ENCODE measurements at regions not wholly inside any gene's neighbourhood (a gene's known extent, or its start where the extent isn't known, plus 50 kb on each side); places are given as distances from the start of the nearest gene placed in this dataset.
A peak's percentile ranks its signal among the peaks of the same experiment; 100 is the strongest.
"Not testable (repeated sequence)": the region's sequence is repeated elsewhere in the genome, so short reads cannot be mapped to it uniquely, and the experiment has no call there.

DNA sequence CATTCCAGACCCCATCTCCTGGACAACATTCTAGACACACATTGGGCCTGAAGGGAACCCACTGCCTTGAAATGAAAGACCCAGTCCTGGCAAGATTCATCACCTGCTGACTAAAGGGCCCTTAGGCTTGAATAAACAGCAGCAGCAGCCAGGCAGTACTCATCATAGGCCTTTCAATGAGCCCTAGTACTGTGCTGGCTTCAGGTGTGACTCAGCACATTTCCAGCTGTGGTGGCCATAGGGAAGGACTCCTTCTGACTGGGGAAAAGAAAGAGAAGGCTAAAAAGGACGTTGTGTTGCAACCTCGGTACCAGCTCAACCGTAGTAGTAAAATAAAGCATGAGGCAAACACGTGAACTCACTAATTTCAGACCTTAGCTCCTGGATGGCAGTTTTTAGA lies 344.0 kb downstream of the ACTRT1 start:
- TF ChIP-seq, protein P1, sequence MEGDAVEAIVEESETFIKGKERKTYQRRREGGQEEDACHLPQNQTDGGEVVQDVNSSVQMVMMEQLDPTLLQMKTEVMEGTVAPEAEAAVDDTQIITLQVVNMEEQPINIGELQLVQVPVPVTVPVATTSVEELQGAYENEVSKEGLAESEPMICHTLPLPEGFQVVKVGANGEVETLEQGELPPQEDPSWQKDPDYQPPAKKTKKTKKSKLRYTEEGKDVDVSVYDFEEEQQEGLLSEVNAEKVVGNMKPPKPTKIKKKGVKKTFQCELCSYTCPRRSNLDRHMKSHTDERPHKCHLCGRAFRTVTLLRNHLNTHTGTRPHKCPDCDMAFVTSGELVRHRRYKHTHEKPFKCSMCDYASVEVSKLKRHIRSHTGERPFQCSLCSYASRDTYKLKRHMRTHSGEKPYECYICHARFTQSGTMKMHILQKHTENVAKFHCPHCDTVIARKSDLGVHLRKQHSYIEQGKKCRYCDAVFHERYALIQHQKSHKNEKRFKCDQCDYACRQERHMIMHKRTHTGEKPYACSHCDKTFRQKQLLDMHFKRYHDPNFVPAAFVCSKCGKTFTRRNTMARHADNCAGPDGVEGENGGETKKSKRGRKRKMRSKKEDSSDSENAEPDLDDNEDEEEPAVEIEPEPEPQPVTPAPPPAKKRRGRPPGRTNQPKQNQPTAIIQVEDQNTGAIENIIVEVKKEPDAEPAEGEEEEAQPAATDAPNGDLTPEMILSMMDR (IDR thresholded peaks at IDR 0.05) = no peak
- no peak for TF ChIP-seq POLR2A (IDR thresholded peaks at IDR 0.05)
- no peaks in the 10 kb centered on the region for H3K9me3 ChIP-seq
- no peak overlapping the region for H3K27ac ChIP-seq
- no peaks in the 10 kb centered on the region for H3K27me3 ChIP-seq
- DNase-seq = peak; percentile 2 to 12
- WGBS, 2 donors = 70 to 80% methylated on average over 4 of the region's 4 CpGs
- H3K4me1 ChIP-seq = no peaks in the 10 kb centered on the region
- no peak overlapping the region for H3K4me3 ChIP-seq (replicated peaks in 1 of 3)
- no peaks in the 10 kb centered on the region for H3K36me3 ChIP-seq
- intact Hi-C loops (cut with DNase I) = no loop called here

DNA sequence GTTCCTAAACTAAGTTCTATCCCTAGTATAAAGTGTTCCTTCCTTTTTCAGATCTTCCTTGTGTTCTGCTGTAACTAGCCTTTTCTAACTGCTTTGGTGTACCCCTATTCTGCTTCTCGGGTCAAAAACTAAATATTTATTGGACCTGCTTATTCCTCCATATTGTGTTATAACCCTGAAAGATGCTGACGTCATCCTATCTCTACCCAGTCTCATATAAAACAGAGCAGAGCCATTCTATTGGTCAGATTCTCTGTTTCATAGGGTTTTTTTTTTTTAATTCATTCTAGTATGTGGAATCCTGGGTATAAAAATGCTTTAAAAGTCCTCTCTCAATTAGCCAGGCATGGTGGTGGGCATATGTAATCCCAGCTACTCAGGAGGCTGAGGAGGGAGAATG lies 349.7 kb downstream of the ACTRT1 start:
- WGBS, 2 donors = 46 to 81% methylated on average over 2 of the region's 2 CpGs
- H3K27me3 ChIP-seq = no peaks in the 10 kb centered on the region
- intact Hi-C loops (cut with DNase I) = no loop called here
- H3K9me3 ChIP-seq = no peaks in the 10 kb centered on the region
- H3K36me3 ChIP-seq = no peaks in the 10 kb centered on the region
- H3K27ac ChIP-seq = no peak overlapping the region
- TF ChIP-seq, protein P1 (IDR thresholded peaks at IDR 0.05) = no peak
- no peak for TF ChIP-seq POLR2A (IDR thresholded peaks at IDR 0.05)
- no peak for DNase-seq
- no peaks in the 10 kb centered on the region for H3K4me1 ChIP-seq
- no peak overlapping the region for H3K4me3 ChIP-seq (replicated peaks in 1 of 3)

- WGBS, 2 donors = no CpG with 5 or more reads among the region's 32 CpGs
- H3K27ac ChIP-seq; H3K9me3 ChIP-seq; H3K4me1 ChIP-seq; H3K4me3 ChIP-seq (replicated peaks in 1 of 3); DNase-seq; H3K27me3 ChIP-seq; H3K36me3 ChIP-seq; intact Hi-C loops (cut with DNase I): not testable (repeated sequence)
Observed at GRCh38 chrX:127662942-127663341, 389.3 kb downstream of the ACTRT1 start.

GRCh38 chrX:127649011-127649410 lies 403.2 kb downstream of the ACTRT1 start:
- no peak for DNase-seq
- intact Hi-C loops (cut with DNase I) = no loop called here
- Histone ChIP-seq H3K9me3 (no peaks in the 10 kb centered on the region), H3K36me3 (no peaks in the 10 kb centered on the region), H3K27ac (no peak overlapping the region), H3K27me3 (no peaks in the 10 kb centered on the region), H3K4me3 (replicated peaks in 1 of 3) (no peak overlapping the region), H3K4me1 (no peaks in the 10 kb centered on the region)
- WGBS, 2 donors = 9 to 20% methylated on average over 1 of the region's 1 CpG
- TF ChIP-seq, protein P1 (IDR thresholded peaks at IDR 0.05) = no peak
- no peak for TF ChIP-seq POLR2A (IDR thresholded peaks at IDR 0.05)

- no peak for TF ChIP-seq POLR2A (IDR thresholded peaks at IDR 0.05)
- H3K4me3 ChIP-seq (replicated peaks in 1 of 3) = no peak overlapping the region
- no peaks in the 10 kb centered on the region for H3K36me3 ChIP-seq
- H3K9me3 ChIP-seq = no peaks in the 10 kb centered on the region
- DNase-seq = no peak
- no peaks in the 10 kb centered on the region for H3K4me1 ChIP-seq
- 66 to 83% methylated on average over 5 of the region's 5 CpGs for WGBS, 2 donors
- intact Hi-C loops (cut with DNase I) = no loop called here
- H3K27ac ChIP-seq = no peak overlapping the region
- H3K27me3 ChIP-seq = no peaks in the 10 kb centered on the region
Observed at GRCh38 chrX:127621780-127622179, 430.4 kb downstream of the ACTRT1 start.

GRCh38 chrX:127606590-127606989 lies 445.6 kb downstream of the ACTRT1 start:
- H3K27ac ChIP-seq = no peak overlapping the region
- no peaks in the 10 kb centered on the region for H3K27me3 ChIP-seq
- no peak for DNase-seq
- WGBS, 2 donors = 50 to 55% methylated on average over 1 of the region's 1 CpG
- H3K9me3 ChIP-seq = no peaks in the 10 kb centered on the region
- H3K4me3 ChIP-seq (replicated peaks in 1 of 3) = no peak overlapping the region
- TF ChIP-seq, protein P1 (IDR thresholded peaks at IDR 0.05) = no peak
- TF ChIP-seq POLR2A (IDR thresholded peaks at IDR 0.05) = no peak
- H3K4me1 ChIP-seq = no peaks in the 10 kb centered on the region
- intact Hi-C loops (cut with DNase I) = no loop called here
- no peaks in the 10 kb centered on the region for H3K36me3 ChIP-seq
